Fibroblast of skin of abdomen (primary cell): ENCODE measurements at regions not wholly inside any gene's neighbourhood (a gene's known extent, or its start where the extent isn't known, plus 50 kb on each side); places are given as distances from the start of the nearest gene placed in this dataset.

Experiments
- DNase-seq: peaks from one replicate; pipeline ENCODE4 v3.0.0-alpha.2; 2013

GRCh38 chr16:80034948-80035663 lies 434.6 kb upstream of the MAF start:
- DNase-seq: no peak

GRCh38 chr16:80034469-80034826 lies 433.9 kb upstream of the MAF start:
- DNase-seq: no peak

- DNase-seq: no peak
Observed at GRCh38 chr16:80033783-80034468, 433.4 kb upstream of the MAF start.

- no peak for DNase-seq
Observed at GRCh38 chr16:80029761-80030481, 429.4 kb upstream of the MAF start.

- DNase-seq: no peak
Observed at GRCh38 chr16:80029381-80029630, 428.8 kb upstream of the MAF start.

GRCh38 chr16:80028581-80029380 lies 428.2 kb upstream of the MAF start:
- DNase-seq: no peak

GRCh38 chr16:80027007-80027965 lies 426.7 kb upstream of the MAF start:
- peak; percentile 91 for DNase-seq

GRCh38 chr16:80025236-80025635 lies 424.7 kb upstream of the MAF start:
- no peak for DNase-seq

- no peak for DNase-seq
Observed at GRCh38 chr16:80024443-80024842, 423.9 kb upstream of the MAF start.

- no peak for DNase-seq
Observed at GRCh38 chr16:80023865-80024264, 423.3 kb upstream of the MAF start.

GRCh38 chr16:80019395-80019794 lies 418.9 kb upstream of the MAF start:
- DNase-seq: no peak

GRCh38 chr16:80018466-80018865 lies 417.9 kb upstream of the MAF start:
- no peak for DNase-seq

GRCh38 chr16:80016731-80017326 lies 416.3 kb upstream of the MAF start:
- no peak for DNase-seq

GRCh38 chr16:80015566-80015965 lies 415.0 kb upstream of the MAF start:
- DNase-seq: peak; percentile 42

- DNase-seq: no peak
Observed at GRCh38 chr16:80014241-80014939, 413.9 kb upstream of the MAF start.

- no peak for DNase-seq
Observed at GRCh38 chr16:80012586-80012985, 412.0 kb upstream of the MAF start.

GRCh38 chr16:80009971-80010659 lies 409.6 kb upstream of the MAF start:
- no peak for DNase-seq

GRCh38 chr16:80008857-80009256 lies 408.3 kb upstream of the MAF start:
- DNase-seq: no peak

- no peak for DNase-seq
Observed at GRCh38 chr16:80007231-80007630, 406.7 kb upstream of the MAF start.
